ENCODE measurements at regions not wholly inside any gene's neighbourhood (a gene's known extent, or its start where the extent isn't known, plus 50 kb on each side); places are given as distances from the start of the nearest gene placed in this dataset.

GRCh38 chr18:35836932-35837331 is 135.5 kb upstream of the RMP24 start:
- no peaks in the 10 kb centered on the region for H3K79me2 ChIP-seq (ENCODE audit: control insufficient read depth, insufficient read depth, low read length)
- peaks cover 0 to 6% of the 10 kb centered on the region in 2 donors for H3K4me1 ChIP-seq (ENCODE audit: control insufficient read depth in 2 of 2, insufficient read depth in 2 of 2, low read length in 2 of 2)
- no peak for DNase-seq
- peaks cover 4 to 35% (median 15%) of the 10 kb centered on the region in 3 donors for H3K9me3 ChIP-seq (ENCODE audit: control extremely low read depth in 1 of 3, control insufficient read depth in 2 of 3, insufficient read depth in 1 of 3, low read length in 2 of 3)
- H3K4me3 ChIP-seq (ENCODE audit: control extremely low read depth in 1 of 5, extremely low read depth in 1 of 5, insufficient read depth in 1 of 5, low read depth in 2 of 5, low read length in 4 of 5), result no peak overlapping the region
- whole genome bisulfite sequencing (ENCODE audit: insufficient coverage), result no CpG with 5 or more reads among the region's 2 CpGs
- ChIA-PET CTCF (interaction anchor here (1.1 kb wide), 1 partner anchor 81 kb away, joined by 3 read pairs; no protein-coding TSS in a partner anchor), POLR2A (no interaction called here)
- intact Hi-C loops (cut with micrococcal nuclease), result no loop called here
- H3K36me3 ChIP-seq (replicated peaks in 1 of 2; ENCODE audit: control extremely low read depth in 1 of 2, control insufficient read depth in 1 of 2, extremely low read depth in 1 of 2, insufficient read depth in 2 of 2, low read length in 1 of 2), result no peaks in the 10 kb centered on the region
- no peak overlapping the region for H3K4me2 ChIP-seq (replicated peaks; ENCODE audit: low read depth, low read length, poor library complexity, severe bottlenecking)
- ATAC-seq (ENCODE audit: low read depth), result no peak
- no peak overlapping the region for H3K9ac ChIP-seq (ENCODE audit: low read length)
- no peak overlapping the region for H3K4me3 Mint-ChIP-seq
- H3K9me3 Mint-ChIP-seq (ENCODE audit: insufficient read depth), result peaks cover 23% of the 10 kb centered on the region
- peaks cover 6% of the 10 kb centered on the region for H3K4me1 Mint-ChIP-seq
- H3K27me3 Mint-ChIP-seq, result peaks cover 4% of the 10 kb centered on the region
- no peak overlapping the region for H3K27ac Mint-ChIP-seq
- H3K27ac ChIP-seq (ENCODE audit: low read length in 2 of 2), result no peak overlapping the region
- no peaks in the 10 kb centered on the region for H4K20me1 ChIP-seq (ENCODE audit: control insufficient read depth, insufficient read depth, low read length, poor library complexity, severe bottlenecking)
- TF ChIP-seq CTCF (IDR thresholded peaks at IDR 0.05), result no peak
- no peak for TF ChIP-seq EZH2 (IDR thresholded peaks at IDR 0.05; ENCODE audit: borderline replicate concordance, insufficient read depth, low read depth, low read length, poor library complexity, severe bottlenecking)
- H3K27me3 ChIP-seq (replicated peaks in 1 of 4; ENCODE audit: control extremely low read depth in 1 of 4, control insufficient read depth in 3 of 4, insufficient read depth in 4 of 4, low read length in 3 of 4), result no peaks in the 10 kb centered on the region
- H2AFZ ChIP-seq (ENCODE audit: insufficient read depth, low read depth, low read length, poor library complexity, severe bottlenecking), result no peak overlapping the region

- no peaks in the 10 kb centered on the region for H4K20me1 ChIP-seq (ENCODE audit: control insufficient read depth, insufficient read depth, low read length, poor library complexity, severe bottlenecking)
- Mint-ChIP-seq H3K4me3 (no peak overlapping the region), H3K27ac (no peak overlapping the region), H3K27me3 (peaks cover 4% of the 10 kb centered on the region), H3K9me3 (ENCODE audit: insufficient read depth) (peaks cover 17% of the 10 kb centered on the region), H3K4me1 (peaks cover 5% of the 10 kb centered on the region)
- no peak overlapping the region for H3K4me2 ChIP-seq (replicated peaks; ENCODE audit: low read depth, low read length, poor library complexity, severe bottlenecking)
- intact Hi-C loops (cut with micrococcal nuclease), result no loop called here
- no peaks in the 10 kb centered on the region for H3K27me3 ChIP-seq (replicated peaks in 1 of 4; ENCODE audit: control extremely low read depth in 1 of 4, control insufficient read depth in 3 of 4, insufficient read depth in 4 of 4, low read length in 3 of 4)
- H3K9me3 ChIP-seq (ENCODE audit: control extremely low read depth in 1 of 3, control insufficient read depth in 2 of 3, insufficient read depth in 1 of 3, low read length in 2 of 3), result peaks cover 4 to 24% (median 8%) of the 10 kb centered on the region in 3 donors
- ChIA-PET CTCF (no interaction called here), POLR2A (no interaction called here)
- H3K79me2 ChIP-seq (ENCODE audit: control insufficient read depth, insufficient read depth, low read length), result no peaks in the 10 kb centered on the region
- no peak for ATAC-seq (ENCODE audit: low read depth)
- no peak overlapping the region for H2AFZ ChIP-seq (ENCODE audit: insufficient read depth, low read depth, low read length, poor library complexity, severe bottlenecking)
- H3K27ac ChIP-seq (ENCODE audit: low read length in 2 of 2), result no peak overlapping the region
- DNase-seq, result no peak
- no peak overlapping the region for H3K4me3 ChIP-seq (ENCODE audit: control extremely low read depth in 1 of 5, extremely low read depth in 1 of 5, insufficient read depth in 1 of 5, low read depth in 2 of 5, low read length in 4 of 5)
- H3K36me3 ChIP-seq (replicated peaks in 1 of 2; ENCODE audit: control extremely low read depth in 1 of 2, control insufficient read depth in 1 of 2, extremely low read depth in 1 of 2, insufficient read depth in 2 of 2, low read length in 1 of 2), result no peaks in the 10 kb centered on the region
- H3K4me1 ChIP-seq (ENCODE audit: control insufficient read depth in 2 of 2, insufficient read depth in 2 of 2, low read length in 2 of 2), result peaks cover 0 to 6% of the 10 kb centered on the region in 2 donors
- H3K9ac ChIP-seq (ENCODE audit: low read length), result no peak overlapping the region
- TF ChIP-seq EZH2 (IDR thresholded peaks at IDR 0.05; ENCODE audit: borderline replicate concordance, insufficient read depth, low read depth, low read length, poor library complexity, severe bottlenecking) (no peak), CTCF (IDR thresholded peaks at IDR 0.05) (no peak)
- WGBS (ENCODE audit: insufficient coverage), result 90% methylated on average over 2 of the region's 5 CpGs
Observed at GRCh38 chr18:35837922-35838496, 134.5 kb upstream of the RMP24 start.

Data from B cell (primary cell).